IPS-NIHi7 (cell line): ENCODE measurements at regions not wholly inside any gene's neighbourhood (a gene's known extent, or its start where the extent isn't known, plus 50 kb on each side); places are given as distances from the start of the nearest gene placed in this dataset.

ENCODE experiments used
- DNase-seq: peaks from one replicate; pipeline ENCODE4 v3.0.0; 2012; ENCODE audit warnings: mixed read lengths; ENCODE audit errors: extremely low spot score

DNA sequence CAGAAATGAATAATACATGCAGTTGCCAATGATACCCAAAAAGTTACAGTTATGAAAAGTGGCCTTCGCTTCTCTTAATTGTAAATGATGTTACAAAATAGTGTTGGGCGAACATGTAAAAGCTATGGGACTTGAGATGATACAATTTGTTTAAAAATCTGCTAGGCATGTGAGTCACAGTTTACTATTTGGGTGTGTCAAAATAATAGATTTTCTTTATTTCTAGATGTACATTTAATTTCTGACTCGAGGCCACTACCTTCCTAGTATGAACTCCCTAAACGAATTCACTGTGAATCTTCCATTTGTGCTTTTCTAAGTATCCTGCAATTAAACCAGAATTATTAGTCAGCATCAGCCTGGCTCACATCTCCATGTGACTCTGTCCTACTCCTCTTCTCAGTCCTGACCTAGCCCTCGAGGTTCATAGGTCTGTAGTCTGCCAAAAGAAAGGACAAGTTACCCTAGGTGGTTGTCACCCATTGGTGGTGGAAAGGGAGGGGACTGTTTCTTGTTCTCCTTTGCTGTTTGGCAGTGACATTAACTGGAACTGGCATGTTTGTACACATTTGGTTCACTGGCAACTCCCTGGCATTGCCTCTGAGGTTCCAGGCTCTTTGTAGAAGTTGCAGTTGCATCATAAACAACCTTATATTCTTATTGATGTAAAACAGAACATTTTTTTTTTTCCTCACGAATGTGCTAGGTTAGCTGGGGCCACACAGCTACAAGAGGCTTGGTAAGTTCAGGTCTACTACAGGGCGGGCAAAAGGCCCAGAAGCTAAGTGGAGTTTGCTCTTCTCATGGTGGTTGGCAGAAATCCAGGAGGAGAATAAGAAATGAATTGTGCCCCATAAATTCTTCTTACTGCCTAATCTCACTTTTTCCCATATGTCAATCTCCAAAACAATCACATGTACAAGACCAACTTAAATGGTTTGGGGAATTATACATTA, 746.5 kb upstream of the ADAMTS5 start:
- no peak for DNase-seq

- no peak for DNase-seq
Measured at GRCh38 chr21:27704567-27705166, 737.8 kb upstream of the ADAMTS5 start.

DNA sequence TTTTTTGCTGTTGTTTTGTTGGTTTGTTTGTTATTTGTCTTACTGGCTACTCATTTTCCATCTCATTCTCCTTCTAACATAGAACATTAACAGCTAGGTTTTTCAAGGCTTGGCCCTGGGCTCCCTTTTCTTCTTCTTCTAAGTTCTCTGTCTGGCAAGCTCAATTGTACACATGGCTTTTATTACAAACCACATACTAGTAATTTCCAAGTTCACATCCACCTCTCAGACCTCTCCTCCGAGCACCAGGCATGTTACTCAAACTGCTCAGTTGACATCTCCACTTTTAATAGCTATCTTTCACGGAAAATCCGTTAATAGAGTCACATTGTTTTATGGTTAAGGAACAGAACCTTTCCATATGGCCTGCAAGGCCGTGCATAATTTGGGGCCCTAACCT, 736.9 kb upstream of the ADAMTS5 start:
- no peak for DNase-seq

GRCh38 chr21:27700974-27701614, 734.2 kb upstream of the ADAMTS5 start:
- peak; percentile 76 for DNase-seq

DNA sequence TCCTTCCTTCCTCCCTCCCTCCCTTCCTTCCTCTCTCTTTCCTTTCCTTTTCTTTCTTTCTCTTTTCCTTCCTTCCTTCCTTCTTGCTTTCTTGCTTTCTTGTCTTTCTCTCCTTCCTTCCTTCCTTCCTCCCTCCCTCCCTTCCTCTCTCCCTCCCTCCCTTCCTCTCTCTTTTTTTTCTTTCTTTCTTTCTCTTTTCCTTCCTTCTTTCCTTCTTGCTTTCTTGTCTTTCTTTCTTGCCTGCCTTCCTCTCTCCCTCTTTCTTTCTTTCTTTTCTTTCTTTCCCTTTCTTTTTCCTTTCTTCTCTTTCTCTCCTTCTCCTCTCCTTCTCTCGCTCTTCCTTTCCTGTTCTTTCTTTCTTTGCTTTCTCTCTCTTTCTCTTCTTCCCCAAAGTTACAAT, 728.4 kb upstream of the ADAMTS5 start:
- DNase-seq, result no peak

DNA sequence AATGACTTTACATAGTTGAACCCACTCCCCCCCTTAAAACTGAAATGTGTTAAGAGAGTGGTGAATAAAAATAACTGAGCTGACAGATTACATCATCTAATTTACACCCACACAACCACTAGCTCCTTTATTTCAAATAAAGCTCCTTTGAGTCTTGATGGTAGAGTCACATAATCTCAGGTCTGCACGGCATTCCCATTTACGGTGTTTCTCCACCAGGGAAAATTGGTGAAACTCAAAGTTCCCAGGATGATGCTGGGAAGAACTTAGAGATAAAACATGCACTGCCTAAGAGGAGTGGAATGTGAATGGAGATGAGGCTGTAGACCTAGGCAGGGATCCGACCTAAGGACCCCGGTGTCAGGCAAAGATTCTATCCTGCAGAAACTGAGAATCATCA, 727.8 kb upstream of the ADAMTS5 start:
- DNase-seq, result peak; percentile 27

GRCh38 chr21:27693376-27693775, 726.5 kb upstream of the ADAMTS5 start:
- no peak for DNase-seq

DNA sequence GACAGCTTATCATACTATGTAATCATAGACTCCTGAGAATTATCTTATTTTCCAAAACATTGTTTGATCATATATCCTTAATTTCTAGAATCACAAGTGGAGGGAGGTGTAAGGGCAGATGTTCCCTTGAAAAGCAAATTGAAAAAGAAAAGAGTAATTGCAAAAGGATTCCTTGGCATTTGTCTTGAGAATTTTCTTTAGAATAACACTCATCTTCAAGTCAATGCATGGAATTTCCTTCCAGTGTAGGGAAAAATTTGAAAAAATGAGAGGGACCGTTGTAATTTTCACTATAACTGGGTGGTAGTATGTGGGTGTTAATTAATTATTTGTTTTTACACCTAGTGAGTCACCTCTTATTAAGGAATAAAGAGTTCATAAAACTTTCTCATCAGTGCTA, 724.6 kb upstream of the ADAMTS5 start:
- no peak for DNase-seq

DNA sequence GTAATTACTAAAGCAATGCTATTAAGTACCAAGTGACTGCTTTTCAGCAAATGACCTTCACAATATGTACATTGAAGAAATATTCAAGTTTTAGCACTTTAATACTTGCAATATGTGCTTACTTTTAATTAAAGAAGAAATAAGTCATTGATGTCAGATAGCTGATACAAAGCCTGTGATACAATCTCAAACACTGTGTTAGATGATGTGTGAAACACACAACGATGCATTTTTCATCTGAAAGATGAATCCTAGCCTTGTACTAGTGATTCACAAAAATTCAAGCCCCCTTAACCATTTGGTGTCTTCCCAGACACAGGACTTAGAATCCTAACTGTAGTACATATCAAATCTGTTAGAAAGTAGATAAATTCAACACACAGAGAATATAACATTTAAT, 724.1 kb upstream of the ADAMTS5 start:
- no peak for DNase-seq

DNA sequence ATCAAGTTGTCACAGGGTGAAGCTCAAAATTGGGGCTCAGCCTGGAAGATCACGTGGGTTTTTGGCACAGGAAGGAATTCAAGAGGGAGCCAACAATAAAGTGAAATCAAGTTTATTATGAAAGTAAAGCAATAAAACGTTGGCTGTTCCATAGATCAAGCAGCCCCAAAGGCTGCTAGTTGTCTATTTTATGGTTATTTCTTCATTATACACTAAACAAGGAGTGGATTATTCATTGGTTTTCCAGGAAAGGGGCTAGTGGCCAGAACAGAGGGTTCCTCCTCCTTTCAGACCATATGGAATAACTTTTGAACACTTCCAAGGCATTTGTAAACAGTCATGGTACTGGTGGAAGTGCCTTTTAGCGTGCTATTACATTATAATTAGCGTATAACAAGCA, 723.5 kb upstream of the ADAMTS5 start:
- DNase-seq, result no peak

- DNase-seq, result no peak
Measured at GRCh38 chr21:27688773-27689172, 721.9 kb upstream of the ADAMTS5 start.

DNA sequence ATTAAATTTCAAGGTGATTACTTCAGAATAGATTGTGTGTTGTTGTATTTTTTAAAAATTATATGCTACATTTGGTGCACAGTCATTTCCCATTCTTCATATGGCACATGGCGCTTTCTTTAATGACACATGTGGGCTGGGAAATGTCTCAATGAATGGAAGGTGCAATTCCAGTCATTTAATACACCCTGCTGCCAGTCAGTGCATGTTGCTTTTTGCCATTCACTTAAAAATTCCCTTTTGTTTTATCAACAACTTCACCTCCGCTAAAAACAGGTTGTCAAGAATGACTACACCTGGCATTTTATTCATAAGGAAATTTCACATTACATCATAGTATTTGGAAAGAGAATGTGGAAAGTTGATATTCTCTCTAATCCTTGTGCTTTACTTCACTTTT, 716.4 kb upstream of the ADAMTS5 start:
- no peak for DNase-seq

GRCh38 chr21:27681841-27682240, 715.0 kb upstream of the ADAMTS5 start:
- no peak for DNase-seq

GRCh38 chr21:27681038-27681437, 714.1 kb upstream of the ADAMTS5 start:
- no peak for DNase-seq

DNA sequence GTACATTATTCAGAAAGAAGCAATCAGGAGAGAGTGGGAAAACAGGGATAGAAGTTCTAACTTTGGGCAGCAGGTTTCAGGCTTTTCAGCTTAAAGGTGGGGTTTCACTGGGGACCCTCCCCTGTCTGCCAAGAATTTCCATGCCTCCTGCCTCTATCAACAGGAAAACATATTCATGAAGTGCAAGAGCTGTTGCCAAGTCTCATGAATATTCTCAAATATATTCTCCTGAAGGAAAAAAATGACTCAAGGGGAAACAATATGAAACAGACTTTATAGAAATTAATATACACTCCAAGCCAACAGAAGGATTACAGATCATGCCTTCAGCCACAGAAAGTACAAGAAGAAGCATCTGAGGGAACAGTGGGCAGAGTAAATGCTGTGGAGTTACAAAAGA, 713.3 kb upstream of the ADAMTS5 start:
- no peak for DNase-seq

- no peak for DNase-seq
Measured at GRCh38 chr21:27678511-27678910, 711.6 kb upstream of the ADAMTS5 start.

- no peak for DNase-seq
Measured at GRCh38 chr21:27677546-27677945, 710.7 kb upstream of the ADAMTS5 start.

DNA sequence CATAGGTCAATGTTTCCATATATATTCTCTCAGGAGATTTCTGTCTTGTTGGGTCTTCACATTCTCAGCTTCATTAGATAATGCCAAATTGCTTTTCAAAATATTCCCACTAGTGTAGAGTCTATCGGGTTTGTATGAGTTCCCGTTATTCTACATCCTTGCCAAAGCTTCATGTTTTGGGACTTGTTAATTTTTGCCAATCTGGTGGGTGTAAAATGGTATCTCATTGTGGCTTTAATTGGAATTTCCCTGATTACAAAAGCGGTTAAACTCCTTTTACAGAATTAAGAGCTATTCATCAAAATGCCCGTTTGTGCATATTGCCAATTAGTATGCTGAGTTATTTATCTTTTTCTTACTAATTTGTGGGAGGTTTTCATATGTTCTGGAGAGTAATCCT, 708.4 kb upstream of the ADAMTS5 start:
- DNase-seq, result no peak

- no peak for DNase-seq
Measured at GRCh38 chr21:27674041-27674615, 707.2 kb upstream of the ADAMTS5 start.

DNA sequence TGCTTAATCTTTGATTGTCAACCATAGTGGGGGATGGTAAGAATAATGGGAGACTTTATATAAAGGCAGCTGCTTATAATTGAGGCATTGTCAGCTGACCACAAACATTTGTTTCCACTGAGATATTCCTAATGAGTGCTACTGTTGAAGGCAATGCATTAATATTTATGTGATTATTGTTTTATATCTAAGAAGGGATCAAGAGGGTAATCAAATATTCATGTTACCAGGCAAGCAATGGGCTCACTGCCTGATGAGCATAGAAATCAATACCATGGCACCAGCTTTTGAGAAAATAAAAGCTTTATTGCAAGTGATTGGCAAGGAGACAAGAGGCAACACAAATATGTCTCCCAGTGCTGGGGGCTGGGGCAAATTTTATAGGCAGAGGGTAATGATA, 706.7 kb upstream of the ADAMTS5 start:
- no peak for DNase-seq

- no peak for DNase-seq
Measured at GRCh38 chr21:27671207-27671606, 704.3 kb upstream of the ADAMTS5 start.

- DNase-seq, result no peak
Measured at GRCh38 chr21:27653481-27653880, 686.6 kb upstream of the ADAMTS5 start.
